GM21528 (cell line): ENCODE measurements at regions not wholly inside any gene's neighbourhood (a gene's known extent, or its start where the extent isn't known, plus 50 kb on each side); places are given as distances from the start of the nearest gene placed in this dataset.
"Not testable (repeated sequence)": the region's sequence is repeated elsewhere in the genome, so short reads cannot be mapped to it uniquely, and the experiment has no call there.

ENCODE experiments used
- ATAC-seq: cut with Tn5 transposase; IDR thresholded peaks from one replicate; pipeline ENCODE4 v1.9.1; 2021; ENCODE audit warnings: mild to moderate bottlenecking, moderate library complexity; ENCODE audit not compliant: unreplicated experiment, low FRiP score

DNA sequence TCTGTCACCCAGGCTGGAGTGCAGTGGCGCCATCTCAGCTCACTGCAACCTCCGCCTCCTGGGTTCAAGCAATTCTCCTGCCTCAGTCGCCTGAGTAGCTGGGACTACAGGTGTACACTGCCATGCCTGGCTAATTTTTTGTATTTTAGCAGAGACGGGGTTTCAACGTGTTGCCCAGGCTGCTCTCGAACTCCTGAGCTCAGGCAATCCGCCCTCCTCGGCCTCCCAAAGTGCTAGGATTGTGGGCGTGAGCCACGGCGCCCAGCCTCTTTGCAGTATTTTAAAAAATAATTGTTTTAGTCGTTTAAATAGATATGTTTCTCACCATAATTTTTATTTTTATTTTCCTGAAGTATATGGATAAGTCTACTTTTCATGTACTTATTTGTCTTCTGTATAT, 452.9 kb upstream of the SPTLC3 start:
- ATAC-seq = not testable (repeated sequence)

DNA sequence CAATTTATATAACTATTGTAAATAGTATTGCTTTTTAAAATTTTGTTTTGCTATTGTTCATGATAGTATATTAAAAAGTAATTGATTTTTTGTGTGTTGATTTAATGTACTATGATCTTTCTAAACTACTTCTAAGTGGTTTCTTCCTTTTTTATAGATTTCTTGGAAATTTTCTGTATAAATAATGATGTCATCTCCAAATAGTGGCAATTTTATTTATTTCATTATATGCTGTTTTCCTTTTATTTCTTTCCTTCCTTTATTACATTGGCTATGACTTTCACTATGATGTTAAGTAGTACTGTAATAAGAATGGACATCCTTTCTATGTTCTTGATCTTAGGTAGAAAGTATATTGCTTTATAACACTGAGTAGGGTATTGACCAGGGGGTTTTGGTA, 451.5 kb upstream of the SPTLC3 start:
- no peak for ATAC-seq

GRCh38 chr20:12564979-12565378, 443.8 kb upstream of the SPTLC3 start:
- no peak for ATAC-seq

GRCh38 chr20:12566596-12566995, 442.2 kb upstream of the SPTLC3 start:
- ATAC-seq = no peak

DNA sequence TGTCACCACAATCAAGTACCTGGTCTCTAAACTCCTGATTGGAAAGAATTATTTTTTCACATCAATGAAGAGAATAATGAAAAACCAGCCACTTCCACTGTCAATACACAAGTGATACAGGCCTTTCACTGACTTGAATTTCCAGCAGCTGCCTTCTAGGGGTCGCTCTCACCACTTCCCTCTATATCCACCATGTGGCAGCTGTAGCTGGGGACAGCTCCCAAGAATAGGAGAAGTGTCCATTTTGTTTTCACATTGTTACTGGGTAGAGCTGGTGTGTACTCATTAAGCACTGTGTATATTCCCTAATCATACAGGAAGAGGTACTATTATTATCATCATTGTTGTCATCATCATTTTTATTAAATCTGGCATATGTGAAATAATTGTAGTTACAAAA, 438.4 kb upstream of the SPTLC3 start:
- ATAC-seq = no peak

DNA sequence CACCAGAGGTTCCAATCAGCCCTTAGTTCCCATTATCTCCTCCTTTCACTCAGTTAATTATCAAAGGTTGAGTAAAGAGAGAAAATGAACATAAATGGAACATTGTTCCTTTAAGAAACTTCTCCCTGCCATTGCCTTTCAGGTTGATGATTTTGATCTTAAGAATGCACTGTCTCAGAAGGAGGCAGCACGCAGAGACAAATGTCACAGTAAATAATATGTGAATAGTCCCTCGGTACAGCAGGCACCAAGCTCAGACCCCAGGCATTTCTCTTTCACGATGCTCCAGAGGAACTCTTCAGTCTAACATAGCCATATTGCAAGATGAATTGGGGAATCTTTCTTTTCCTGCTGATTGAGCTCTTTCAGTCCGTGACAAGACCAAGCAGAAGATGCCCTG, 435.3 kb upstream of the SPTLC3 start:
- ATAC-seq = no peak

DNA sequence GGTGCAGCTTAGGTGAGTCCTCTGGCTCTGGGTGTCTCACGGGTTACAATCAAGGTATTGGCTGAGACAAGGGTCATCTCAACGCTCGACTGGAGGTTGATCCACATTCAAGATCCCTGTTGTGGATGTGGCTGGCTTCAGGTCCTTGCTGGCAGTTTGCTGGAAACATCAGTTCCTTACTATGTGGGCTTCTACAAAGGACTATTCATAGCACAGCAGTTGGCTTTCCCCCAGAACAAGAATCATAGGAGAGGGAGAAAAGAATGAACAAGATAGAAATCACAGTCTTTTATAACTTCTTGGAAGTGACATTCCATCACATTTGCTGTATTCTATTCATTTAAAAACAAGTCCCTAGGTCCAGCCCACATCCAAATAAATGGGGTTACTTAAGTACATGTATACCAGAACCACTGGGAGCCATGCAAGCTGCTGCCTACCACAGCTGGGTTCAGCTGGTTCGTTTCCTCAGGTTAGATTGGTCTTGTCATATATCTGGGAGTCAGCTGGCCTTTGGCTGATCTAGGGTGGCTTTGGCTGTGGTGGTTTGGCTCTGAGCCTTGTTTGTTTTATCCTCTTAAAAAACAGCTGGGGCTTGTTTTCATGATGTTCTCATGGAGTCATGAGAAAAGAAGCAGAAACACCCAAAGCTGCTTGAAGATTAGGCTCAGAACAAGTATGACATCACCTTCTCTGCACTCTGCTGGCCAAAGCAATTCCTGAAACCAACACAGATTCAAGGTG, 433.2 kb upstream of the SPTLC3 start:
- ATAC-seq = no peak

DNA sequence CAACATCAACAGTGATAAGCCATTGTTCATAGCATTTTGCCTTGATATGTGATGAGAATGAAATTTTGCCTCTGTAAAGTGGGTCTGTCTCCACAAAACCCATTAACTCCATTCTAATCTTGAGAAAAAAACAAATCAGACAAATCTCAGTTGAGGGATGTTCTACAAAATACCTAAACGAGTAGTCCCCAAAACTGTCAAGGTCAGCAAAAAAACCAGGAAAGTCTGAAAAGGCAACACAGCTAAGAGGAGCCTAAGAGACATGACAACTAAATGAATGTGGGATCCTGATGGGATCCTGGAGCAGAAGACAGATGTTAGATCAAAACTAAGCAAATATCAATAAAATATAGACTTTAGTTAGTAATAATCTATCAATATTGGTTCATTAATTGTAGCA, 431.6 kb upstream of the SPTLC3 start:
- no peak for ATAC-seq

GRCh38 chr20:12581644-12582289, 427.0 kb upstream of the SPTLC3 start:
- ATAC-seq = no peak

- not testable (repeated sequence) for ATAC-seq
Measured at GRCh38 chr20:12582710-12583109, 426.1 kb upstream of the SPTLC3 start.

GRCh38 chr20:12591949-12592470, 416.8 kb upstream of the SPTLC3 start:
- no peak for ATAC-seq

DNA sequence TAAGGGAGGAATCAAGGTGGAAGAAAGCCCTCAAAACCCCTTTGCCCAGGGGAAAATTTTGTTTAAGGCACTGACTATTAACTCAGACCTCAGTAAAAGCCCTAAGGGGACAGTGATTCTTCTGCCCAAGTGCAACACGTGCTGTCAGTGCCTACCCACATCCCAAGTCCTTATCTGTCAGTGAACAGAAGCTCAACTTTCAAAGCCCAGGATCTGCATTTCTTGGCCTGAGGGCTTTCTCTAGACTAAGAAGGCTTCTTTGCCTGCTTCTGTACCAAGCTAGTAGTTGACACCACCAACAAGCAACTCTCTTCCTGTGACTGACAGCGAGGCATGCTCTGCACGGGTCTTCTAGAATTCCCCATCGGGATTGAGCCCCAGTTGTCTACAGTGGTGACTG, 416.0 kb upstream of the SPTLC3 start:
- no peak for ATAC-seq

DNA sequence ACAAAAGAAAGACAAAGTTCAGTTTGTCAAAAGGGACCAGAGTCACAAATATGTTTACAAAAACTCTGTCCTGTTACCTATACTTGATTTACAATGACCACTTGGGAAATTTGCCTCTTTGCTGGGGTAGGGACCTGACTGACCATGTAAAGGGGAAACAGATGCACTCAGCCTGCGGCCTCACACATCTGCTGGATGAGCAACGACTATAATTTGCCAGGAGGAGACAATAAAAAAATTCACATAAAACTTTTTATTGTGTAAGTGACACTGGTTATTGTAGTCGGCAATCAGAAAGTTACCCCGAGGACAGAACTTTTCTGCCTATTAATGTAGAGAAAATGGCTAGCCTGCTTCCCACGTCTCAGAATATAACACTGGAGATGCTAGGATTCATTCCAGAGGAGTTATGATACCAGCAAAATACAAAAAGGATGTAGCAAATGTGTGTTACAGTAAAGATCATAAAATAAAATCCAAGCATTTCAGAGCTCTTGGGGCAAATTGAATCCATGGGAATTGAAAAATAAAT, 415.4 kb upstream of the SPTLC3 start:
- ATAC-seq = no peak

GRCh38 chr20:12594410-12595088, 414.2 kb upstream of the SPTLC3 start:
- ATAC-seq = no peak

- ATAC-seq = no peak
Measured at GRCh38 chr20:12595841-12596240, 412.9 kb upstream of the SPTLC3 start.

GRCh38 chr20:12596863-12597262, 411.9 kb upstream of the SPTLC3 start:
- ATAC-seq = no peak

DNA sequence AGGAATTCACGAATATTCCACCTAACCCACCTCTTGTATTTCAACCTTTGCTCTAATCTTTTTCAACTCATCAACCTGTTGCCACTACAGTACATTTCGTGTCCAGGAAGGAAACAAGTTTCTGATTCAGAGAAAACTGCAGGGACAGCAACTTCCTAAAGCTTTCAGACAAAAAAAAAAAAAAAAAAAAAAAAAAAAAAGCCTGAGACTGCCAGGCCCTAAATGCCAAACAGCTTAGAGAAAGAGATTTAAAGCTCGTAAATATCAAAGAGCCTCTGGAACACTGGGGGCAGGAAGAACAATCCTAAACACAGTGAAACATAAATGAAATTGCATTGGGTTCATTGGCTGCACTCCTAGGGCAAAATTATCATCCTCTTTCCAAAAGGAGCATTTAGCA, 411.2 kb upstream of the SPTLC3 start:
- no peak for ATAC-seq

DNA sequence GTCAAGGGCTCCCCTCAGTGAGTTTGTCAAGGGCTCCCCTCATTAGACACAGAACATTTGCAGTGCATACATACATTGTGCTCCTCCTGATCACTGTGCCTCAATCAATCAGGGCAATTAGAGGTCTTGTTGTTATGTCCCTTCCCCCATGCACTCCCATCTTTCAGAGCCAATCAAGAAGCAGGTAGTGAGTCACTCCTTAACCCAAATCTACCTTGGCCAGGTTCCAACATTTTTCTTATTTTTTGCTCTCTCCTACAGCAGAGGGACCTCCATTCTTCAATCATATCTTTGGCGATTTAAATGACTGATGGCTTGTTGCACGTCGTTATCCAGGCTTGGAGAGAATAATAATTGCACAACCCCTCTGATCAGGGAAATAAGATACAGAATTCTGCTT, 409.9 kb upstream of the SPTLC3 start:
- no peak for ATAC-seq

GRCh38 chr20:12599494-12599893, 409.3 kb upstream of the SPTLC3 start:
- no peak for ATAC-seq

GRCh38 chr20:12605751-12606150, 403.0 kb upstream of the SPTLC3 start:
- ATAC-seq = no peak

- no peak for ATAC-seq
Measured at GRCh38 chr20:12610871-12611270, 397.9 kb upstream of the SPTLC3 start.
